OCI-LY7 (cell line): ENCODE measurements at regions not wholly inside any gene's neighbourhood (a gene's known extent, or its start where the extent isn't known, plus 50 kb on each side); places are given as distances from the start of the nearest gene placed in this dataset.
A peak's percentile ranks its signal among the peaks of the same experiment; 100 is the strongest.

Source experiments
- BruUV-seq: library from RNA; stranded (reverse); fragments of 400-500 nt; replicated peaks from 2 replicates; lab custom pipeline; 2021; lab: Mats Ljungman, UMichigan
- CTCF ChIA-PET: fragments of 300-600 bp; sonication (Branson Sonifier 250); formaldehyde crosslinking; loops from one replicate; lab custom pipeline; 2022; ENCODE audit warnings: antibody characterized with exemption; ENCODE audit not compliant: unreplicated experiment; lab: Charles Lee
- POLR2A ChIA-PET: fragments of 300-600 bp; sonication (Branson Sonifier 250); formaldehyde crosslinking; loops from one replicate; lab custom pipeline; 2022; ENCODE audit warnings: antibody characterized with exemption; lab: Charles Lee
- DNase-seq: peaks from one replicate; pipeline ENCODE4 v3.0.0-alpha.2; 2015; ENCODE audit warnings: low spot score
- H2AFZ ChIP-seq: fragments of 200-600 bp; sonication (generic), shearing (Covaris generic); 2 replicates; pipeline ENCODE4 v1.6.1; 2014; ENCODE audit warnings: mild to moderate bottlenecking, antibody characterized with exemption, low read length, moderate library complexity
- H3K27ac ChIP-seq: fragments of 200-600 bp; sonication (generic); 2 replicates; pipeline ENCODE4 v1.5.1; 2014; ENCODE audit warnings: mixed run types, low read depth, mild to moderate bottlenecking, moderate library complexity, low read length, inconsistent platforms; ENCODE audit not compliant: poor library complexity, severe bottlenecking
- H3K36me3 ChIP-seq: fragments of 200-600 bp; sonication (generic); 2 replicates; pipeline ENCODE4 v1.6.1; 2014; ENCODE audit warnings: mild to moderate bottlenecking, antibody characterized with exemption, low read length, moderate library complexity, mixed read lengths; ENCODE audit not compliant: insufficient read depth
- H3K4me1 ChIP-seq: fragments of 200-600 bp; sonication (generic); 2 replicates; pipeline ENCODE4 v1.5.1; 2014; ENCODE audit warnings: mild to moderate bottlenecking, low read length; ENCODE audit not compliant: insufficient read depth, poor library complexity, severe bottlenecking
- H3K4me2 ChIP-seq: fragments of 200-600 bp; sonication (generic); 2 replicates; pipeline ENCODE4 v1.6.1; 2014; ENCODE audit warnings: mild to moderate bottlenecking, low read length
- H3K4me3 ChIP-seq: fragments of 200-600 bp; sonication (generic); 2 replicates; pipeline ENCODE4 v1.5.1; 2014; ENCODE audit warnings: mild to moderate bottlenecking, low read depth, low read length; ENCODE audit not compliant: poor library complexity, severe bottlenecking
- H3K79me2 ChIP-seq: fragments of 200-600 bp; sonication (generic); 2 replicates; pipeline ENCODE4 v1.6.1; 2016; ENCODE audit warnings: low read depth, mild to moderate bottlenecking, low read length, moderate library complexity, mixed read lengths; ENCODE audit not compliant: insufficient read depth
- H3K9me2 ChIP-seq: fragments of 200-600 bp; sonication (generic); 2 replicates; pipeline ENCODE4 v1.6.1; 2016; ENCODE audit warnings: mild to moderate bottlenecking, low read length, mixed read lengths; ENCODE audit not compliant: insufficient read depth
- H3K9me3 ChIP-seq: fragments of 200-600 bp; sonication (generic); 2 replicates; pipeline ENCODE4 v1.6.1; 2014; ENCODE audit warnings: mild to moderate bottlenecking, mixed run types, low read length, mixed read lengths
- H4K20me1 ChIP-seq: fragments of 200-600 bp; sonication (generic); 2 replicates; pipeline ENCODE4 v1.6.1; 2014; ENCODE audit warnings: mild to moderate bottlenecking, antibody characterized with exemption, low read length, moderate library complexity, mixed read lengths; ENCODE audit not compliant: insufficient read depth
- EZH2phosphoT487 ChIP-seq: fragments of 200-600 bp; sonication (generic); IDR thresholded peaks from 2 replicates; pipeline ENCODE4 v1.6.1; 2018; ENCODE audit warnings: low read depth, borderline replicate concordance, mild to moderate bottlenecking, mixed run types, antibody characterized with exemption, low read length, moderate library complexity, mixed read lengths
- intact Hi-C: fragments of 100-400 bp; cut with micrococcal nuclease; formaldehyde crosslinking; loops from one replicate; pipeline ENCODE4 v1.10.0; 2022; ENCODE audit not compliant: unreplicated experiment
- TF ChIP-seq, protein P1 (sequence below): fragments of 200-600 bp; sonication (generic); conservative IDR thresholded peaks from 2 replicates; pipeline ENCODE4 v1.5.1; 2014; ENCODE audit warnings: mild to moderate bottlenecking, antibody characterized with exemption, low read length, moderate library complexity, mixed read lengths

DNA sequence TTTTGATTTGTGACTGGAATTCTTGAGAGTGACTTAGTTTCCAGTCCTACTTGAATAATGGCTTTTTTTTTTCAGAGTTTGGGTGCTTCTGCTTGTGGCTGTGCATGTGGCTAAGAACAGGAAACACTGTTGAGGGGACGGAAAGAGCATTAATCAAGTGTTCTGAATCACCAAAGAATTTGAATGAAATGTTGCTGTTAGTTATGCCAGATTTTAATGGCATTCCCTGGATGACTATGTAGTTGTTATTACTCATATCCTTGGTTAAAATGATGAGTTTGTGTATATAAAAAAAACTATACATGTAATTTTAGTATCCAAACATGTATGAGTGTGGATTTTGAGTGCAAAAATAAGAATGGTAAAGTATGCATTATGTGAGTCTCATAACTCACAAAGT, 347.9 kb downstream of the BCAT1 start:
- CTCF ChIA-PET, result no interaction called here
- POLR2A ChIA-PET, result no interaction called here
- Histone ChIP-seq H3K9me3 (no peaks in the 10 kb centered on the region), H3K36me3 (no peaks in the 10 kb centered on the region), H3K4me1 (peaks cover 20% of the 10 kb centered on the region), H3K9me2 (no peaks in the 10 kb centered on the region), H3K4me2 (no peak overlapping the region; the same call in 1 of the 2 replicates), H3K27ac (no peak overlapping the region), H3K4me3 (no peak overlapping the region), H4K20me1 (no peaks in the 10 kb centered on the region), H3K79me2 (no peaks in the 10 kb centered on the region), H2AFZ (no peak overlapping the region; the same call in 1 of the 2 replicates)
- TF ChIP-seq EZH2phosphoT487, result no peak
- TF ChIP-seq, protein P1, sequence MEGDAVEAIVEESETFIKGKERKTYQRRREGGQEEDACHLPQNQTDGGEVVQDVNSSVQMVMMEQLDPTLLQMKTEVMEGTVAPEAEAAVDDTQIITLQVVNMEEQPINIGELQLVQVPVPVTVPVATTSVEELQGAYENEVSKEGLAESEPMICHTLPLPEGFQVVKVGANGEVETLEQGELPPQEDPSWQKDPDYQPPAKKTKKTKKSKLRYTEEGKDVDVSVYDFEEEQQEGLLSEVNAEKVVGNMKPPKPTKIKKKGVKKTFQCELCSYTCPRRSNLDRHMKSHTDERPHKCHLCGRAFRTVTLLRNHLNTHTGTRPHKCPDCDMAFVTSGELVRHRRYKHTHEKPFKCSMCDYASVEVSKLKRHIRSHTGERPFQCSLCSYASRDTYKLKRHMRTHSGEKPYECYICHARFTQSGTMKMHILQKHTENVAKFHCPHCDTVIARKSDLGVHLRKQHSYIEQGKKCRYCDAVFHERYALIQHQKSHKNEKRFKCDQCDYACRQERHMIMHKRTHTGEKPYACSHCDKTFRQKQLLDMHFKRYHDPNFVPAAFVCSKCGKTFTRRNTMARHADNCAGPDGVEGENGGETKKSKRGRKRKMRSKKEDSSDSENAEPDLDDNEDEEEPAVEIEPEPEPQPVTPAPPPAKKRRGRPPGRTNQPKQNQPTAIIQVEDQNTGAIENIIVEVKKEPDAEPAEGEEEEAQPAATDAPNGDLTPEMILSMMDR, result no peak
- intact Hi-C loops, result no loop called here
- DNase-seq, result peak; percentile 5
- BruUV-seq, result no TSS peak

DNA sequence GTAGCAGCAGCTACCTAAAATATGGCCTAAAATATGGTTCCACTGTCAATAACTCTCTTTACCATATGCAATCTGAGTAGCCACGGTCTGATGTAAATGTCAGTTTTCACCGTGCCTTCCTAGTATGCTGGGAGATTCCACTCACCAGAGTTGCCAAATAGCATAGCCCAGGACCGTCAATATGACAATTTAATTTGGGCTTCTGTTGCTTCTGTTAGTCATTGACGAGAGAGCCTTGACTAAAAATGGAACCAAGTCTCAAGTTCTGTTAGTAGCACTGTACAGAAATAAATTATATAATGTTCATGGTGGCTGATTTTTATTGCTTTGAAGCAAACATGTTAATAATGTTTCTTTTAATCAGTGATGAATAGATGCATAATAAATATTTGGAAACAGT, 348.4 kb downstream of the BCAT1 start:
- no peak for DNase-seq
- H3K9me2 ChIP-seq, result no peaks in the 10 kb centered on the region
- H3K79me2 ChIP-seq, result no peaks in the 10 kb centered on the region
- H3K9me3 ChIP-seq, result no peaks in the 10 kb centered on the region
- POLR2A ChIA-PET, result no interaction called here
- no TSS peak for BruUV-seq
- intact Hi-C loops, result no loop called here
- H3K4me1 ChIP-seq, result peaks cover 20% of the 10 kb centered on the region
- no peak overlapping the region; the same call in 1 of the 2 replicates for H2AFZ ChIP-seq
- no peak for TF ChIP-seq EZH2phosphoT487
- TF ChIP-seq, protein P1, result no peak
- H3K27ac ChIP-seq, result no peak overlapping the region
- no peak overlapping the region for H3K4me3 ChIP-seq
- CTCF ChIA-PET, result no interaction called here
- no peak overlapping the region; the same call in 1 of the 2 replicates for H3K4me2 ChIP-seq
- no peaks in the 10 kb centered on the region for H4K20me1 ChIP-seq
- no peaks in the 10 kb centered on the region for H3K36me3 ChIP-seq

DNA sequence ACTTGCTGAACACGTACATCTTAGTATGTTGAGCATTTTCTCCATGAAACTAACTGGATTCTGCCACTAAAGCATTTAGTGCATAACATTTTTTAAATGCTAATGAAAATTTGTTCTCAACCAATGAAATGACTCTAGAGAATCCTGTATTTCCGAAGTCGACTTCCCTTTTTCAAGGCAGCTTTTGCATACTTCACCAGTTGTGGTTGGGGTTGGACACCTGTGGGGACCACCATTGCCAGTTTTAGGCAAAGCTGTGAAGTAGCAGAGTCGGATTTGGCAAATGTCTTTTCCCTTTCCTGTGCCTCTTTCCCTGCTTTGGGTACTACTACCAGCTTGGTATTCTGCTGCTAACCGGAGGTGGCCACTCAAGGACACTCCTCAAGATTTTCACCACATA, 349.2 kb downstream of the BCAT1 start:
- H3K9me3 ChIP-seq, result no peaks in the 10 kb centered on the region
- CTCF ChIA-PET, result no interaction called here

More for the DNA sequence above, 349.2 kb downstream of the BCAT1 start:
- H3K27ac ChIP-seq, result no peak overlapping the region
- no peaks in the 10 kb centered on the region for H3K79me2 ChIP-seq
- POLR2A ChIA-PET, result no interaction called here
- no peaks in the 10 kb centered on the region for H3K9me2 ChIP-seq
- H3K4me1 ChIP-seq, result peaks cover 20% of the 10 kb centered on the region
- DNase-seq, result peak; percentile 45
- peak overlapping the region; percentile 40 for H3K4me2 ChIP-seq
- no peaks in the 10 kb centered on the region for H4K20me1 ChIP-seq
- H3K4me3 ChIP-seq, result no peak overlapping the region
- H2AFZ ChIP-seq, result no peak overlapping the region
- H3K36me3 ChIP-seq, result no peaks in the 10 kb centered on the region
- intact Hi-C loops, result loop anchor here (5.0 kb wide), 2 partner anchors 128 to 188 kb away; no protein-coding TSS in a partner anchor
- no TSS peak for BruUV-seq
- no peak for TF ChIP-seq EZH2phosphoT487
- TF ChIP-seq, protein P1, result no peak
